Stimulated activated CD4-positive, alpha-beta T cell treated with anti-CD3 and anti-CD28 coated beads, Interleukin-4, amount 100 ng/mL, for 4 hours (primary cell): ENCODE measurements at regions not wholly inside any gene's neighbourhood (a gene's known extent, or its start where the extent isn't known, plus 50 kb on each side); places are given as distances from the start of the nearest gene placed in this dataset.
"Not testable (repeated sequence)": the region's sequence is repeated elsewhere in the genome, so short reads cannot be mapped to it uniquely, and the experiment has no call there.

Experiments used
- DNase-seq, 2 experiments: peaks; one replicate each; pipeline ENCODE4 v3.0.0-alpha.2; 2020

DNA sequence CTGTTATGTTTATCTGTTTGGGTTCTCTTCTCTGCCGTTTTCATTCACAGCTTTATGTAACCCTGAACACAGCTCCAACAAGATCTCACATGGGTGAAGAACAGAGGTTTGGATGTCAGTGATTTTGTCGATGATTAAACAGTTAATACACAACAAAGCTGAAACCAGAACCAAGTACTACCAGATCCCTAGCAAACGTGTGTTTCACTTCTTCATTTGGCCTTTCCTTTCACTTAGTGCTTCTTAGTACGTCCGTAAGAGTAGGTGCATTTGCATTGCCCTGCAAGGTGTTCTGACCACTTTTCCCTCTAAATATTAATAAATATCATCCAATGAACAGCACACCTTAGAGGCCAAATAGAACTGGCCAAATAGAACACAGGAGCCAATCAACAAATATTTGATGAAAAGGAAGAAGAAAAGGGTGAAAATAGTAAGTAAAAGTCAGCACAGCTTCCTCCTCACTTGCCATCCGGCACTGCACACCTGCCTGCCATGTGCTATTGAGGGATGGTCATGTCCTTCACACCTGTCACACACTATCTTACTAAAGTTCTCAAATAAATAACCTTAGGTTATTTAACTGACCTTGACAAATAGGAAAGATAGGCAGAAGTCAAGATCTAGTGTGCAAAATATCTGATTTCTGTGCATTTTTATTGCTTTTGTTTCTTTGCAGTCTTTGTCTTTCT lies 252.6 kb upstream of the ANKRD30A start:
- no peak for DNase-seq

DNA sequence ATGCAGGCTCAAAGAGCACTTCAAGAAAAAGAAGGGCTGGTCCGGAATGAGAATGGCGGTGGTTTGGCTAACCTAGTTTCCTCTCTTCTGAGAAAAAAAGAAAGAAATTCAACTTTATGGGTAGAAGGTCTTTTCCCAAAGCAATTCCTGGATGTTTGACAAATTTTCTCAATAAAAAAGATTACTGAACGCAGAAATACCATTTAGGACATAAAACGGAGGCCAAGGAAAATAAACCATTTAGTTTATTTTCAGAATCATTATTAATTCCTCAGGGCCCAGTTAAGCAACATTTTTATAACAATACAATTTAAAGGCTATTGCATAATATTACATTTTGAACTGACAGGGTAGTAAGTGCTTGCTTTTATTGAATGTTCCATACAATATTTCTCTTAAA lies 284.6 kb upstream of the ANKRD30A start:
- no peak for DNase-seq

DNA sequence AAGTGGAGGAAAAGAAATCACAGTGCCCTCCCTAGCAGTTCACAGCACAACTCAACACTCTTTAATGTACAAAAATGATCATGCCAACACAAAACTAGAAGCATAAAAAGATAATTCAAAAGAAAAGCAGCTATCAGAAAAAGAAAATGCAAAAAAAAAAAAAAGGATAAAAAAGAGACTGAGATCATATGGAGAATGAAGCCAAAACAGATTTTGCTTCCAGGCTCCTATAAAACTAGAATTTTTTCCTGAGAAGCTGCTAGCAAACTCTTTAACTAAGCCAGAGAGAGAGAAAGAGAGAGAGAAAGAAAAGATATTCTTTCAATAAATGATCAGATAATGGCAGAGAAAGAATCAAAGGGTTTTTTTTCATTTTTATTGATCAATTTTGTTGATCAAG lies 288.0 kb upstream of the ANKRD30A start:
- no peak for DNase-seq

DNA sequence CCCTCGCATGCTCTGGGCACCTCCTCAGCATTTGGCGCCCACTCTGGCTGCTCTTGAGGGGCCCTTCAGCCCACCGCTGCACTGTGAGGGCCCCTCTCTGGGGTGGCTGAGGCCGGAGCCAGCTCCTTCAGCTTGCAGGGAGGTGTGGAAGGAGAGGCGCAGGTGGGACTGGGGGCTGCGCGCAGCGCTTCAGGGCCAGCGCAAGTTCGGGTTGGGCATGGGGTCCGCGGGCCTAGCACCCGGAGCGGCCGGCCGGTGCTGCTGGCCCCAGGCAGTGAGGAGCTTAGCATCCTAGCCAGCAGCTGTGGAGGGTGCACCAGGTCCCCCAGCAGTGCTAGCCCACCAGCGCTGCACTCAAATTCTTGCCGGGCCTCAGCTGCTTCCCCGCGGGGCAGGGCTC lies 305.6 kb upstream of the ANKRD30A start:
- DNase-seq: no peak

DNA sequence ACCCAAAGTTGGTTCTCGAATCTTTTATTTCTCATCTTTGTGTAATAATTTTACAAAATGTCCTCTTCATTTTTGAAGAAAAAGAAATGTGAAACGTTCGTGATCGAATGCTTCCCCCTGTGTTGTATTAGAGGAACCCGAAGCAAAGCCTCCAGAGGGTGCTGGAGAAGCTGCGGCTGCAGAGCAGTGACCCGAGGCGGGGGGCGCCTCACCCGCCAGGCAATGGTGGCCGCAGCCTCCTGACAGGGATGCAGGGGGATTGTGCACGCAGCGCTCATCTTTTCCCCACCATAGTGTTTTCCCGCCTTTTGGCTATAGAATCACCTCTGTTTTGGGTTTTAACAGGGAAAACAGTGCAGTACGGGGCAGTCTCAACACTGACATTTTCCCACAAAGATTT lies 307.5 kb upstream of the ANKRD30A start:
- no peak for DNase-seq

DNA sequence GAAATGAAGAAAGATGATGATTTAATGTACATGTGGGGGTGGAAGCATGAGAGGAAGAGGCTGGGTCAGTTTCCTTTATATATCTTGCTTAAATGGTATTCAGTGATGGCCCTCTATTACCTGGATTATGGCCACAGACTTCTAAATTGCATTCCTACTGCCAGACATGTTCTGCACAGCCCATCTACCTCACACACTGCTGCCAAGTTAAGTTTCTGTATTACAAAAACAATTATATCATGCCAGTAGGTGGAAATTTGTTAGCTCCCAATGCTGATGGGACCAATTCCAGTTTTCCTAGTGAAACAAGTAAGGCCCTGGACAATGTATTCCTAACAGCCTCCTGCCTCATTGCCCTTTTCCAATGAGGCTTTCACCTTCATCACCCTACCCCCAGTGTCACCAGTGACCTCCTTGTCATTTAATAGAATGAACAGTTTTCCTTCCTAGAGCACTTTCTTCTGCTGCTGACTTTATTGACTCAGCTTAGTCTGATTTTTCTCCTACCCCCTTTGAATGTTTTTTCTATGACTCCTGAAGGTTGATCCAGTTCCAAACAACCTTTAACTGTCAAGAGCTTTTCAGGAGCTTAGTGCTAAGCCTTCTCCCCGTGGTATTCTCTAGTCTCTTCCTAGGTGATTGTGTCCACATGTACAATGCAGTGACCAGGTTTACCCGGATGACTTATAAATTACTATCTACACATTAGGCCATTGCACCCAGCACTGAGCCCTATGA lies 316.6 kb upstream of the ANKRD30A start:
- no peak for DNase-seq

DNA sequence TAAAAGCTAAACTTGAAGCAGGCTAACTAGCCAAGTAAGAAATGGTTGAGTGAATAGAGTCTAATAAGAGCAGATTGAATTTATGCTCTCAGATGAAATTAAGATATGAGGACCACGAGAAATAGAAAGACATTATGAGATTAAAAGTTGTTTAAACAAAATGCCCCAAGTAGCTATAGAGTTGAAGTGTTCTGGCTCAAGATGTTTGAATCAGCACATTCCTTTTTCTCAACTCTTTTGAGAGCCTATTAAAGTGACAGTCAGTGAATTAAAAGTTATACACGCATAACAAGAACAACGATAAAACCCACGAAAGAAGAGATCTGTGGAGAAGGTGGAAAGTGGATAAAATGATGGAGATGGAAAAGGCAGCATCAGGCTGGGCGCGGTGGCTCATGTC lies 322.2 kb upstream of the ANKRD30A start:
- DNase-seq: no peak

DNA sequence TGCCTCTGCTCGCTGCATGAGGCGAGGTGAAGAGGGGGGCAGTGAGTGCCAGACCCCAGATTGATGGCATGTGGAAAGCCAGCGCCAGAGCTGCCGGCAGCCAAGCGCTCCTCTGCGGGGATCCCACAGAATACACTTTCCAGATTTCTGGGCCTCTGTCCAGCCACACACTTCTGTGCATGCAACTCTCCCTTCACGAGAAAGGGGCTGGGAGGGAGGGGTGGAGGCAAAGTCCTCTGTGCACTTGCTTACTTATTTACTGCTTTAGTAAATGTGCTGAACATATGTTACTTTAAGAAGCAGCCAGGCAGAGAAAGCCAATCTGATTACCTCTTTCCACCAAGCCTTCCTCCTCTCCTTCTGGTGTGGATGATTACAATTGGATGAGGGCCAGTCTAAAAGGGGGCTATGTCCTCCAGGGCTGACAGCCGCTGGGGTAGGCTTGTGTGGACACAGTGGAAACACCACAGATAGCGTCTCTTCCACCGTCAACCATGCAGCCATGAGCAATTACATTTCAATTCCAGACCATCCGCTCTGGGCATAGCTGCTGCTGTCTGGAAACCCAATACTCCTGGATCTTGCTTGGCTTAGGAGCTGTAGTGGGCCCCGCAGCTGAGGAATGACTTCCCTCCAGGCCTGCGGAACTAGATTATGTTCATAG lies 322.8 kb upstream of the ANKRD30A start:
- no peak for DNase-seq

DNA sequence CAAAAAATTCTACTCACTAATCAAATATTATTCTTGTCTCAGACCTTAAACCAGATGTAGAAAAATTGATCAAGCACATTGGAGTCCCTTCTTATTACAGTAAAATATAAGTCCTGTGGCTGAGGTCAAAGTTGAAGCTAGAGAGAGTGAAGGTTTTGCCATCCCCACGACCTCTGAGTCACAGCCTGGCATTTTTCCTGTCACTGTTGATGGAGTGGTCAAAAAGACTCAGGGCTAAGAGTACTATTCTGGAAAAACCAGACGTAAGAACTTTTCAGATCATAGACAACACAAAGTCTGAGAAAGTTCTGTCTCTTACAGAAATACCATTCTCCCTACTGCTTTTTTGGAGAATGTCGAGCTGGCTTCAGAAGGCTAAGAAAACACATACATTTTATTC lies 323.7 kb upstream of the ANKRD30A start:
- DNase-seq: no peak

DNA sequence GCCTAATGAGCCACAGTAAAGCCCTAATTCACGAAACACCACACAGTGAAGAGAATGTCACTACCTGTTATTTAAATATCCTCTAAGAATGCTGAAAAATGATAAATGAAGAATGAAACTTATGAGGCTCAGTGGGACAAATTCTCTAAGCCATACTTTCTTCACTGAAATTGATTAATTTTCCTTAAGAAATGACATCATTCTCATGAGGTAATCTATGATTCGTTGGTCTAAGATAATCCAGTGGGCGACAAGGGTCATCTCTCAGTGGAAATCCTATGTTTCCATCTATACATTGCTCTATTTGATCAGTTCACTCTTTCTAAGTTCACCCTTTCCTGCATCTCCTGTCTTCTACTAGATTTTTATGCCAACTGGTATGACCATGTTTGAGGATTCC lies 330.4 kb upstream of the ANKRD30A start:
- no peak for DNase-seq

DNA sequence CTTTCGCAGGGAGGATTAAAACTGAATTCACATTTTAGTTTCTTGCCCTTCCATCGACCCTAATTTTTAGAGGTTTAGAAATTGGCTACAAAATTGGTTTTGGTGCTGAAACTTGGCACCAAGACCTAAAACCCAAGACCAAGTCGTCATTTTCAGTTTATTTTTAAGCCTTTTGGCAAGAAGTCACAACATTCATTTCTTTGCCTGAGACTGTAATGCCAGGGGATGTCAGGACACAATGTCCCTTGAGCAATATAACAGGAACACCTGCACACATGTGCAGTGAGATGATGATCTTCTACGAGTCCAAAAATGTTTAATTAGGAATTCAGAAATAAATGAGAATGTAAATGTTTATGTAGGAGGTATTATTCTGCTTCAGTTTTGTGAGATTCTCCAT lies 335.4 kb upstream of the ANKRD30A start:
- DNase-seq: no peak

DNA sequence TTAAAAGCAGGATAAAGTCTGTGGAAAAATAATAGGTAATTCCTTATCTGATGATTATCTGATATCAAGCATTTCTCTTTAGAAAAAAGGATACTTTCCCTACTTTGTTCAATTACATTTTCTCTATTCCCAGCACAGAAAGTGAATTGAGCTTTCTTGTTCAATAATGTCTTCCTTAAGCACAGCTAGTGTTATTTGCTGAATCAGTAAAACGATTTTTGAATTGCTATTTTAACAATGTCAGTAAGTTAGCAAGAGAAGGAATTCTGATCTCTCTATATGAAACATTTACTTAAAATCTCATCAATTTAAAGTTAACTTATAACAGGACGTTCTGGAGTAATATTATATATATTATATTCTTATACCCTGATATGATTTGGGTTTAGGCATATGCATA lies 337.2 kb upstream of the ANKRD30A start:
- DNase-seq: no peak

DNA sequence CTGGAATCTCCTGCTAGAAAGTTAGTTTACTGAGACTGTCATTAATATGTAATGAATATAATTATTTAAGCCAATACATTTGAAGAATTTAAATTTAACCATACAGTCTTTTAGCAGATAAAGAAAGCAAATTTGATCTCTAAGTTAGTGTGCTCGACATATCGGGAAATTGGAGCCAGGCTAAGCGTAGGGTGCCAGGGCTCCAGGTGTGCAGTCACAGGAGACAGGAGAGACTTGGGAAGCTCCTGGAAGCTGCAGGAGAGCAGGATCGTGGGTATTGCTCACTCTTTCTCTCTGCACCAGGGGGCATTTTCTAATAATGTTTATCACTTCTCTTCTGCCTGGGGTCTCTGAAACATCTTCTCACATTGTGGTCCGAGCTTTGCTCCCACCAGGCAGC lies 342.0 kb upstream of the ANKRD30A start:
- no peak for DNase-seq

DNA sequence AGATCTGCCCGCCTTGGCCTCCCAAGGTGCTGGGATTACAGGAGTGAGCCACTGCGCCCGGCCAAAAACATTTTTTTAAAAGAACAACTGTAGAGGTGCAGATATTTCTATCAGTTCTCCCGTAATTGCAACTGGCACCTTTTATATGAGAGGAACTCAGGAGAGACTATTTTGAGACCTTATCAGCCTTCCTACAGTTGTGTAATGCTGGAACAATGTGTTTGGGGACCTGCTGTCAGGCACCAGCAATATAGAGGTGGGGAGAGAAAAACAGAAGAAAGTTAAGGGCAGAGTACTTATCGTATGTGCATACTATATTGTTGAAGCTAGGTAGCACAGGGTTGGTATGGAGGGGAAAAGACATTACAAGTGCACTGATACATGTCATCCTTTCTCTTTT lies 343.8 kb upstream of the ANKRD30A start:
- DNase-seq: no peak

DNA sequence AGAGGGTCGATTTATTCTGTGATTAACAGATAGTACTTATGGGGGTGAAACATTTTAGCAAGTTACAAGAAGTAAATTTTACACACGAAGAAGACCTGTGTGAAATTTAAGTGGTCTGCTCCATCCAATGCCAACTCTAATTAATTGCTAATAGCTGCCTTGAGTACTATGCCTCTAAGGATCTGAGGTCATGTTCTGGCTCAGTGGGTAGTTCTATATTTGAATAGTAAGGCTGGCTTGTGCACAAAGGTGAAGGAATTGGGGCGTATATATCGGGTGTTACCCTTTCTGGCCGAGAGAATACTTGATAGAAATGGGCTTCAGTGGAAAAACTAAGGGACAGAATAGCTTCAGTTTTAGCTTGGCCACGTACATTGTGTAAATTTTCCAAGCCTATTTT lies 345.2 kb upstream of the ANKRD30A start:
- DNase-seq: no peak

DNA sequence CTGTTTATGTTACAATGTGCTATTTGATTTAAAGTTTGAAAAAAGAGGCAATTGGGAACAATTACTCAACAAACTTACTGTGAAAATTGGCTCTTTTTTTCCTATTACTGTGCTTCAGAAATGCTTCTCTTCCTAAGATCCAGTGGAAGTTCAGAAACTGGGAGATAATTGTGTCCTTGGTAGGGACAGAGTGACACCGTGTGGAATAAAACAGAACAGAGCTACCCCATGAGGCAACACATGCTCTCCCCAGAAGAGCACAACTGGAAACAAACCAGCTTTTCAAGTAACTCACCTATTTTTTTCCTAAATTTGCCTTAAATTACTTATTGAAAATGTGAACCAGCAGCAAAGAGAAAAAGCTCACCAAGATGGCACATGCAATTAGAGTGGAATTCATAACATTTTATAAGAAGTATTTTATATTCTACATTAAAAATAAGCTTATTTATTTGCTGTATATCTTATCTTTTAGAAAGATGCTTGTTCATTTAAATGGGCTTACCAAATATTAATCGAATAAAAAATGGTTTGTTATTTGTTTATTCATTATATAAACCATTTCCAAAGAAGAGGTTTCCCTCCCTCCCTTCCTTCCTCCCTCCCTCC lies 346.1 kb upstream of the ANKRD30A start:
- no peak for DNase-seq

DNA sequence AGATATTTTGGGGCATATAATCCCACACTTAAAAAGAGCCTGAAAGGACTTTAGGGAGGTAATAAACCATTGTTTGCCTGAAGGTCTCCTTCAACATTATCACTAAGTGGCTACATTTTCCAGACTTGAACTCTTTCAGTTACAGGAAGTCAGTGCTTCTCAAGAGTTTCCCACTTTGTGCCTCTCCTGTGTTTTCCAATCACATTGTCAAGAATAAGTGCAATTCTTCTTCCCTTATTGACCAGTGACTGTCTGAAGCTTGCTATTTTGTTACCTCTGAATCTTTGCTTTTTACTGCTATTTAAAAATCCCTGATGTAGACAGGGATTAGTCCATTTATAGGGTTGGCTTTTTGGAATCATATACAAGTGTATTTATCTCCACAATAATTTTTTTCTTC lies 346.7 kb upstream of the ANKRD30A start:
- no peak for DNase-seq

DNA sequence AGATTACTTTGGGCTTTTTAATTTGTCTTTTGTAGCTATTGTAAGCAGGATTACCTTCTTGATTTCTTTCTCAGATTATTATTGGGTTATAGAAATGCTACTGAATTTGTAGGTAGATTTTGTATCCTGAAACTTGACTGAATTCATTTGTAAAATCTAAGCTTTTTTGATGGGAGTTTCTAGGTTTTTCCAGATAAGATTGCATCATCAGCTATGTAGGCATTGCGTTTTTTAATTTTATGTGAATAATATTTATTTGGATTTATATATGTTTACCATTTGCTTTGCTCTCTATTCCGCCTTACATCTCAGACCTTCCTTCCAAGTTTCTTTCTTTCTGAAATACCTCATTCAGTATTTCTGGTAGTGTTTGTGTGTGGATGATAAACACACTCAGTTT lies 351.7 kb upstream of the ANKRD30A start:
- DNase-seq: no peak

DNA sequence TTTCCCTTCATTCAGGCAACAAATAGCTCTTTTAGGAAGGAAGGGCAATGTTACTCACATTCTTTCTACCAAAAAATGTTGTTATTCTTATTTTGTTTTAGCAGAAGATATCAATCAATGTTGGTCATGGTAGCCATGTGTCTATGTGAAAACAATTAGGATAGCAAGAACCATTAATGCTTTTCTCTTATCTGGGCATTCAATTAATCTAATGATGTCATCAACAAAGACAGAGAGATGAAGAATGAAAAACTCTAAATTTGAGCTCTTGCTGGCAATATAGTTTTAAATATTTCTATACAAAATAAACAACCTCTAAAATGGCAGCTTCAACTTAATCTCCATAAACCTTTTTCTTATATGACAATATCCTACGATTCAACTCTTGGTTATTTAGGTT lies 353.7 kb upstream of the ANKRD30A start:
- DNase-seq: no peak

DNA sequence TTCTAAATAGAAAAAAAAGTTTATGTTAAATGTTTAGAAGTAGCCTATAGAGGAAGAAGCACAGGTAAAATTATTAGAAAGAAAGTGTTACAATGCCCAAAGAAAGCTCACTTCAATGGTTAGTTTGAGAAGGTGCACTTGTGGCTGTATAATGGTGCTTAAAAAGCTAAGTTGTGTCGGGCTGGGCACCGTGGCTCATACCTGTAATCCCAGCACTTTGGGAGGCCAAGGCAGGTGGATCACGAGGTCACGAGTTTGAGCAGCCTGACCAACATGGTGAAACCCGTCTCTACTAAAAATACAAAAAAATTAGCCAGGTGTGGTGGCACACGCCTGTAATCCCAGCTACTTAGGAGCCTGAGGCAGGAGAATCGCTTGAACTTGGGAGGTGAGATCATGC lies 355.7 kb upstream of the ANKRD30A start:
- not testable (repeated sequence) for DNase-seq

DNA sequence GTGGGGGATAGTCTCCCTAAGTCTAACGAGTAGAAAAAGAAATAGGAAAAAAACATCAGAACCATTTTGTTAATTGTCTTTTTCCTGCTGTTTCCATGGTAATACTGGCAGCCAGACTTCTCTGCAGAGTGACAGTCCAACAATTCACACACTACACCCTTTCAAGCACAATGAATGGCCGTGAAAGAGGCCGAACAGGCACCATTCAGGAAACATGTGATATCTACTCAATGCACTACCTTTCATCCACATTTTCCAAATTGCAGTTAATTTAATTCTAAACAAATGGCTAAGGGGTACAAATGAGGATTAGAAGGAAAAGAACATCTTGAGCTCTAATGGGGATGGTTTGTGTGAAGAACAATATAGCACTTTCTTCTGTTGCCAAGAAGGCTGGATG lies 358.5 kb upstream of the ANKRD30A start:
- no peak for DNase-seq

DNA sequence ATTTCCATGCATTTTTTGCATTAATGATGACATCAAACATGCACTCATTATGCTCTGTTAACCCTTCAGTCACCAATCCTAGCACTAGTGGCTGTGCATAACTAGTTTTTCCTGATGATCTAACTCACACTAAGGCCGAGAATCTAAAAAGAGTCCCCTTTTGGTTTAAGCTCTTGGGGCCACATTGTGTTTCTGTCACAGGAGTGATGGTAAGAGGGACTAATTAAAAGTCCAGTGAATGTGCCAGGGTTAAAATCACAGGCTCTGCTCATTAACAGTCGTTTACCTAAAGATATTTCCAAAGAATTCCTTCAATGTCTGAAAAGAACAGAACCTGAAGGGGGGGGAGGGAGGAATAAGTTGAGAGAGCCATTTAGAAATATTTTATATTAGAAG lies 359.0 kb upstream of the ANKRD30A start:
- DNase-seq: no peak

DNA sequence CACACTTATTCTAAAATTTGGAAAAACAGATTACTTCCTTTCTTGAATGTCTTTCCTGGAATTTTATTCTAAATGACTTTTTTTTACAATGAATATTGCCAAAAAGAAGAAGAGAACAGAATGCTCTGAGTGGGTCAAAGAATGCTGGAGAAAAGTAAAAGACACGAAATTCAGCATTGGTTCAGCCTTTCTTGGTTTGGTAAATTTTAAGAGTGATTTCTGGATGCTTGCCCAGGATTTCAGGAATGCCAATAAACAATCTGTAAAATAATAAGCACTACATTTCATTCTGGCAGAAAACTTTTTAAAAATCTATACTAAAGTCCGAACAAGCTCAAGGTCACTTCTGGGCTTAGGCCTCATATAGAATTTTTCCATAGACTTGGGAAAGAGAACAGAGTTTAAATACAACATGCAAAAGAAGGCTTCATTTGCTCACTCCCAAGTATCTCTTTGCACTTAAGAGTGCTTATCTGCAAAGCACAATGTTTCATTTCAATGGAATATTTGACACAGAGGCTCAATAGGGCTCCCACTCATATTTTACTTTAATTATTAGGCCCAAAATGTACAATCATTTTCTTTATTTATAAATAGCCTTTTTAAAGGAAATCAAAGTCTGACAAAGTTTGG lies 359.5 kb upstream of the ANKRD30A start:
- DNase-seq: no peak

DNA sequence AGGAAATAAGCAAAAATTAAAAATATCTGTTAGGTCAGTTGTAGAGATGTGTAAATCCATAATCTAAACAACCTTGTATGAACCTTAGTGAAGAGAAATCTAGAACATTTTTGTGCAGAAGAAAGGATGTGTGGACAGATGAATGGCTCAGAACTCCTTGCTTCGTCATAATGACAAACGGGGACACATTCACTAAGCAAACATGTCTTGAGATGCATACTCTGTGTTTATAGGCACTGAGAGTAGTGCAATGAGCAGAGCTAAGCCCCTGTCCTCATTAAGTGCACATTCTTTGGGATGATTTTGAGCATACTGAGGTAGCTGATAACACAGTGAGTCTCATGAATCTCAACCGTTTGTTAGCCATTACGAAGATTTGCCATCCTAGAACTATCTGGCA lies 360.6 kb upstream of the ANKRD30A start:
- no peak for DNase-seq
